ENCODE measurements at regions not wholly inside any gene's neighbourhood (a gene's known extent, or its start where the extent isn't known, plus 50 kb on each side); places are given as distances from the start of the nearest gene placed in this dataset.
A peak's percentile ranks its signal among the peaks of the same experiment; 100 is the strongest.

DNA sequence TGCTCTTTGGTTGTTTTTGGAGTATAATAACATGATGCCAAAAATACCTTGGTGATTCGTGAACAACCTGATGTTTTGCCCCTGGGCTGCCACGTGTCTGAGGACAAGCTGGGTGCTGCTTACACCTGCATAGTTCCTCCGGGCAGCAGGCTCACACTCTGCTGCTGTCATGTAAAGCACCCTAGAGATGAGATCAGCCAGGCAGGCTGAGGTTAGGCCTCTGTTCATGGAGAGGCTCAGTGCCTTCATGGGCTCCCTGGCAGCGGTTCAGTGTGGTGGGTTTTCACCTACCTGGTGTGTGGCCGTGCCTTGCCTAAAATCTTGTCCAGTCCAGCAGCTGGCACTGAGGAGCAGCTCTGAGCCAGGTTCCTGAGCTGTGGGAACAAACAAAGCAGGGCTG, 60.1 kb upstream of the TAGAP start:
- TF ChIP-seq, protein P1, sequence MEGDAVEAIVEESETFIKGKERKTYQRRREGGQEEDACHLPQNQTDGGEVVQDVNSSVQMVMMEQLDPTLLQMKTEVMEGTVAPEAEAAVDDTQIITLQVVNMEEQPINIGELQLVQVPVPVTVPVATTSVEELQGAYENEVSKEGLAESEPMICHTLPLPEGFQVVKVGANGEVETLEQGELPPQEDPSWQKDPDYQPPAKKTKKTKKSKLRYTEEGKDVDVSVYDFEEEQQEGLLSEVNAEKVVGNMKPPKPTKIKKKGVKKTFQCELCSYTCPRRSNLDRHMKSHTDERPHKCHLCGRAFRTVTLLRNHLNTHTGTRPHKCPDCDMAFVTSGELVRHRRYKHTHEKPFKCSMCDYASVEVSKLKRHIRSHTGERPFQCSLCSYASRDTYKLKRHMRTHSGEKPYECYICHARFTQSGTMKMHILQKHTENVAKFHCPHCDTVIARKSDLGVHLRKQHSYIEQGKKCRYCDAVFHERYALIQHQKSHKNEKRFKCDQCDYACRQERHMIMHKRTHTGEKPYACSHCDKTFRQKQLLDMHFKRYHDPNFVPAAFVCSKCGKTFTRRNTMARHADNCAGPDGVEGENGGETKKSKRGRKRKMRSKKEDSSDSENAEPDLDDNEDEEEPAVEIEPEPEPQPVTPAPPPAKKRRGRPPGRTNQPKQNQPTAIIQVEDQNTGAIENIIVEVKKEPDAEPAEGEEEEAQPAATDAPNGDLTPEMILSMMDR (IDR thresholded peaks at IDR 0.05; ENCODE audit: insufficient read depth, low read depth, low read length): no peak
- Histone ChIP-seq H3K27me3 (ENCODE audit: control insufficient read depth, insufficient read depth, low read length) (no peaks in the 10 kb centered on the region; the same call in 1 of the 2 replicates), H3K36me3 (ENCODE audit: control insufficient read depth, insufficient read depth, low read length) (no peaks in the 10 kb centered on the region), H3K4me3 (ENCODE audit: low read depth, low read length) (no peak overlapping the region)
- CTCF ChIA-PET: interaction anchor here (0.6 to 5.4 kb wide), 13 partner anchors 8 to 96 kb away, joined by 3 to 33 read pairs (median 6); partner anchors contain the start of gene TAGAP
- POLR2A ChIA-PET: no interaction called here
- no peak for DNase-seq (ENCODE audit: low read depth)

DNA sequence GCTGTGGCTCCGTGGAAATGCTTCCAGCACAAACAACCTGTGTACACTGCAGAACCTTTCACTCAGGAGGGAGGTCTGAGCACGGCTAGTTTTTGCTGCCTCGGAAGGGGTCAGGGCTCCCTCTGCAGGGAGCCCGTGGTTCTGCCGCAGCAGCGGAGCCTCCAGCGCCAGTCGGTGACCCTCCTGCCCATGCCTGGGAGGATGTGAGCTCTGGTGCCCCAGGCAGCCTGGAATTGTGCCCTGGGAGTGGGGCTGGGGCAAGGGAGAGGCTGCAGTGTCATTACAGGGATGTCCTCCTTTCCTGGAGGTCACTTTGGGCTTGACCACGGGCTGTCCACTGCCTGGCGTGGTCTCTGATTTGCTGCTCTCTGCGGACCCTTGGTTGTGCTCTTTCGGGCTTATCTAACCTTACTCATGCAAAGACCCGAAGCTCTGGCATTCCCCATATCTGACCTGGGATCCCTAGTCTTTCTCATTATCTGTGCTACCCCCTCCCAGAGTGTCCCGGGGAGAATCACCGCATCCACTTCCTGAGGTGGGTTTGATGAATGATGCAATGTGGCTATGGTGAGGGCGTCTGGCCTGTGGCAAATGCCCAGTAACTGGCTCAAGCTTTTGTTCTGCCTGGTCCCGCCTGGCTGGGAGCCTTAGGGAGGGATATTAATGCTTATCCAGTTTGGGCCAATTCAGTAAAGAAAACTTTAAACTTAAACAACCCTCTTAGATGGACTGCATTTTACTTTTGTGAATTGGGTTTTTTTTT, 59.6 kb upstream of the TAGAP start:
- no peaks in the 10 kb centered on the region; the same call in 1 of the 2 replicates for H3K27me3 ChIP-seq (ENCODE audit: control insufficient read depth, insufficient read depth, low read length)
- no peak overlapping the region for H3K4me3 ChIP-seq (ENCODE audit: low read depth, low read length)
- TF ChIP-seq, protein P1 (IDR thresholded peaks at IDR 0.05; ENCODE audit: insufficient read depth, low read depth, low read length): peak; percentile 84
- ChIA-PET CTCF (interaction anchor here (0.6 to 5.4 kb wide), 15 partner anchors 9 to 96 kb away, joined by 3 to 33 read pairs (median 6); partner anchors contain the start of gene TAGAP), POLR2A (no interaction called here)
- no peaks in the 10 kb centered on the region for H3K36me3 ChIP-seq (ENCODE audit: control insufficient read depth, insufficient read depth, low read length)
- no peak for DNase-seq (ENCODE audit: low read depth)

DNA sequence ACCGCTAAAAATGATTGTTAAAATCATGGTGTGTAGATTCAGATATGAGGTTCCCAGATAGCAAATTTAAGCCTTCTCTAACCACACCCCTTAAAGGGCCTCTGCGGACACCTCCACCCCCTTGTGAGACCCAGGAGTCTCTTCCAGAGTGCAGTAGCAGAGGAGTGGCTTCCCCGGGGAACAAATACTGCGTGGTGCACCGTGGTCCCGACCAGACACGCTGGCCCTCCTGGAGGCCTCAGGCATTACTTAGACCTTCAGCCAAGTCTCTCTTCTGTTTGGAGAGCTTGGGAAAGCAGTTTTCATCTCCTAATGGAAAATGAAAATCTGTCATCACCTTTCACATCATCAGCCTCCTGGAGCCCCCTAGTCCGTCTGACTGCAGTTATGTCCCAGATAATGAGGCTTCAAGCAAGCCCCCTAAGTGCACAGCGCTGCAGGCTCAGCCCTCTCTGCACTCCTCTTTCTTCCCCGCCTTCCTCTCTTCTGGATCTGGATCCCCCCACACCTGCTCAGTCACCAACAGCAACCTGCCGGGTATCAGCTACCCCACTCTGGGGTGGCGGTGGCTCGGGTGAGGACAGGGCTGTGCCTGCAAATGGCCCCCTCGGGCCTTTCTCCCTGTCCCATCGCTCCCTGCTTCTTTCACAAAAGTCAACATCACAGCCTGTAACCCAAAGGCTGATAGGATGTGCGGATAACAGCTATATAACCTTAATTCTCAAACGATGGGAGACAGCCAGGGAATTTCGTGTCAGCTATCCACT, 58.8 kb upstream of the TAGAP start:
- no peak for DNase-seq (ENCODE audit: low read depth)
- Histone ChIP-seq H3K36me3 (ENCODE audit: control insufficient read depth, insufficient read depth, low read length) (no peaks in the 10 kb centered on the region), H3K4me3 (ENCODE audit: low read depth, low read length) (no peak overlapping the region), H3K27me3 (ENCODE audit: control insufficient read depth, insufficient read depth, low read length) (no peaks in the 10 kb centered on the region; the same call in 1 of the 2 replicates)
- POLR2A ChIA-PET: no interaction called here
- TF ChIP-seq, protein P1 (IDR thresholded peaks at IDR 0.05; ENCODE audit: insufficient read depth, low read depth, low read length): no peak
- CTCF ChIA-PET: interaction anchor here (0.8 to 5.4 kb wide), 12 partner anchors 9 to 95 kb away, joined by 3 to 33 read pairs (median 6); partner anchors contain the start of gene TAGAP

DNA sequence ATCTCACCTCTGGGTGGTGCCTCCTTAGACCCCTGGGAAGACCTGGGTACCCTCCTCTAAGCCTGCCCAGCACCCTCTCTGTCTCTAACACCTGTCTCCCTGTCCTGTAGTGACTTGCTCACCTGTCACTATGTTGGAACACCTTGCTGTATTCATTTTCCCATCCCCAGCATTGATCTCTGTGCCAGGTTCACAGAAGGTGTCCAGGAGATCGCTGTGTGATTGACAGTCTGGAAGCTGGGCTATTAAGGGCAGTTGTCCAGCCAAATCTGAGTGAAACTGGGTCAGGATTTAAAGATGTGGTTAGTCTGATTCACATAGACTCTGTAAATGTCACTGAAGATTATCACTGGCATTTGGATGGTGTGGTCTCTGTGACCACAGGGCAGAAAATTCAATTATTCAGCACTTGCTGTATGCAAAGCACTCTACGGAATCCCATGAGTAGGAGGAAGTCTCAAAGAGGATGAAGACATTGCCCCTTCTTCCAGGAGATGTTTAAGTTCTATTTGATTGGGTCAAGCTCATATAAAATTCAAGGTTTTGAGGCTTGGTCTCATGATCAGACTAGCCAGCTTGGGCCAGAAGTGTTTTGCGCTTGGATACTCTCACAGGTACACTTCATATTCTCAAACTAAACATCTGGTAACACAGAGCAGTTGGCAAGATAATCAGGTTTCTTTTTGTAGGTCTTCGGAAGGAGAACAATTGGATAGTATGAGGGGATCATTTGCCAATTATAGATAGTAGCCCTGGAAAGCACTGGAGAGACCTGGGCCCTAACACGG, 57.8 kb upstream of the TAGAP start:
- ChIA-PET POLR2A (no interaction called here), CTCF (interaction anchor here (1.1 to 5.4 kb wide), 2 partner anchors 59 to 94 kb away, joined by 4 to 33 read pairs; partner anchors contain the start of gene TAGAP)
- no peaks in the 10 kb centered on the region for H3K27me3 ChIP-seq (ENCODE audit: control insufficient read depth, insufficient read depth, low read length)
- no peaks in the 10 kb centered on the region for H3K36me3 ChIP-seq (ENCODE audit: control insufficient read depth, insufficient read depth, low read length)
- no peak for DNase-seq (ENCODE audit: low read depth)
- H3K4me3 ChIP-seq (ENCODE audit: low read depth, low read length): no peak overlapping the region
- TF ChIP-seq, protein P1 (IDR thresholded peaks at IDR 0.05; ENCODE audit: insufficient read depth, low read depth, low read length): no peak
